Stimulated activated CD8-positive, alpha-beta memory T cell treated with anti-CD3 and anti-CD28 coated beads, Interleukin-4, amount 100 ng/mL, for 48 hours (primary cell): ENCODE measurements at regions not wholly inside any gene's neighbourhood (a gene's known extent, or its start where the extent isn't known, plus 50 kb on each side); places are given as distances from the start of the nearest gene placed in this dataset.
"Not testable (repeated sequence)": the region's sequence is repeated elsewhere in the genome, so short reads cannot be mapped to it uniquely, and the experiment has no call there.

Experiments
- DNase-seq: peaks from one replicate; pipeline ENCODE4 v3.0.0-alpha.2; 2020

DNA sequence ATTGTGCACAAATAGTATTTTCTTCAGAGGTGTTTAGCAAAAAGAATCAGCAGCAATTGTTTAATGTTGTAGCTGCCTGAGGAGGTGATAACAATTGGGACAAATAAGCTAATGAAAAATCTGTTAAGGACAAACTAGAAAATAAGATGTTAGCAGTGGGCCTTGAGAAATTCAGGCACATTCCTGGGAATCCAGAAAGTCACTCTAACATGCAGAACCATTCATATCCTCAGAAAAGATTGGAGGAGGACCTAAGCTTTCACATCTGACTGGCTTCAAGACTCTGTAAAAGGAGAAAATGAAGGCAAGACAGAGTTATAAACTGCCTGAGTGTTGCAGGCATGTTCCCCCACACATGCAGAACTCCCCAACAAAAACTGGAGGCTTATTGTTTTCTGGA, 353.5 kb upstream of the RGPD4 start:
- no peak for DNase-seq

DNA sequence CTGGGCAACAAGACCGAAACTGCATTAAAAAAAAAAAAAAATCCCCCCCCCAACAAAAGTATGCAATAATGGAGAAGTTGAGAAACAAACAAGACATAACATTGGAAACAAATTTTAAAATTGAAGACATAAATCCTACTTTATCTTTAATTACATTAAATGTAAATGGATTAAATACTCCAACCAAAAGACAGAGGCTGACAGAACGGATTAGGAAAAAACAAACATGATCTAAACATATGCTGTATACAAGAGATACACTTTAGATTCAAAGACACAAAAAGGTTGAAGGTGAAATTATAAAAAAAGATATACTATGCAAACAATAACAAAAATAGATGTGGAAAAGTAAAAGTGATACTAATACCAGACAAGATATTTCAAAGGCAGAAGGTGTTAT, 350.8 kb upstream of the RGPD4 start:
- DNase-seq: no peak

DNA sequence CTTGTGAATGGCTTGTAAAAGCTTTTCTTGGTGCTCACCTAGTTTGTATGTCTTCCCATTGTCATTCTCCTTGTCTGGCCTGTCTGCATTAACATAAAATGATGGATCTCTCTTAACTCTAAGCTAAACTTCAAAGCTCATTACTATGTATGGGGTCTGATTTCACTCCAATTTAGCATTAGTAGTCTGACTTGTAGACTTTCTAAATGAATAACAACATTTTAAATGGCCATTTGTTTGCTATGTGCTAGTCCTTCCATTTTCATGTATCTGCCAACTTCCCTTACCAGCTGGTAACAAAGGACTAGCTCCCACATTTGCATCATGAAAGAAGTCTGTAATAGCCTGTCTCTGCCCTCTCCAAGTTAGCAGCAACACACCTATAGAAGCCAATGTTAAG, 324.2 kb upstream of the RGPD4 start:
- DNase-seq: no peak

GRCh38 chr2:107511970-107512789, 314.5 kb upstream of the RGPD4 start:
- DNase-seq: no peak

GRCh38 chr2:107525406-107525805, 301.3 kb upstream of the RGPD4 start:
- no peak for DNase-seq

- DNase-seq: no peak
Measured at GRCh38 chr2:107529146-107529545, 297.5 kb upstream of the RGPD4 start.

GRCh38 chr2:107530046-107530445, 296.6 kb upstream of the RGPD4 start:
- DNase-seq: no peak

DNA sequence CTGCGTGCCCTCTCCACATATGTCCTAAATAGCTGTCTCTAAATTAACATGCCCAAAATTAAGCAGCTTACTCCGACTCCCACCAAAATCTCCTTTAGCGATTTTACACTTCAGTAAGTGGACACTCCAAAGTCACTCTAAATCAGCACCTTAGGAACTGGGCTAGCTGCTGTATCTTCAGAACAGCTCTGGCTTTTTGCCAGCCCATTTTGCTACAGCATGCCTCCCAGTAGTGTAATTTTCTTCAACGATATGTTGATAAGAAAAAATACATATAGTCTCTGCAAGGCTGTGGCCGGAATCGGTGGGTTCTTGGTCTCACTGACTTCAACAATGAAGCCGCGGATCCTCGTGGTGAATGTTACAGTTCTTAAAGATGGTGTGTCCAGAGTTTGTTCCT, 291.8 kb upstream of the RGPD4 start:
- DNase-seq: no peak

GRCh38 chr2:107535905-107536689, 290.6 kb upstream of the RGPD4 start:
- not testable (repeated sequence) for DNase-seq

GRCh38 chr2:107542314-107542740, 284.4 kb upstream of the RGPD4 start:
- no peak for DNase-seq

DNA sequence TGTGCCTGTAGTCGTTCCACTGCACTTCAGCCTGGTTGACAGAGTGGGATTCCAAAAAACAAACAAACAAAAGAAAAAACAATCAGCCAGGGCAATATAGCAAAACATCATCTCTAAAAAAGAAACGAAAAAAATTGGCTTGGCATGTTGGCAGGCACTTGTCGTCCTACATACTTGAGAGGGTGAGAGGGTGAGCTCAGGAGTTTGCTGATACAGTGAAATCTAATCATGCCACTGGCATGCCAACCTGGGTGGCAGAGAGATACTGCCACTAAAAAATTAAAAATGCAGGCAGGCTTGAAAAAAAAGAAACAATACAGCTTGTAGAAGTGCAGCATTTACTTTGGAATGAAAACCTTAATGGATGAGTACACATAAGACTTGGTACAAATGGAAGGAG, 282.9 kb upstream of the RGPD4 start:
- no peak for DNase-seq

GRCh38 chr2:107545066-107545465, 281.6 kb upstream of the RGPD4 start:
- no peak for DNase-seq

DNA sequence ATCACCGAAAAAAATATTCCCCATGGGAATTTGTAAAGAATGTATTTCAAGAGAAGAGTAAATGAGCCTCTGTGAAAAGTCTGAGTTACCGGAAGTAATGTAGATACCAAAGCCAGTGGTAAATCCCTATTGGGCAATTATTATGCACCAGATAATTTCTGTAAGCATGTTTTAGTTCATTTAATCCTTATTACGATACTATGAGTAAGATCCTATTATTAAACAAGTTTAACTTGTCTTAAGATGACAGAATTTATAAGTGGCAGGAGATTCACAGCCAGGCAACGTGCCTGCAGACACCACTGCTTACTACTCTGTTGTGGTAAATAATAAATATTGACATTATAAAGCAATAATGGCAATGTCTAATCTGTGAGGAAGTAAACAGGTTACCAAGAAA, 280.8 kb upstream of the RGPD4 start:
- no peak for DNase-seq

DNA sequence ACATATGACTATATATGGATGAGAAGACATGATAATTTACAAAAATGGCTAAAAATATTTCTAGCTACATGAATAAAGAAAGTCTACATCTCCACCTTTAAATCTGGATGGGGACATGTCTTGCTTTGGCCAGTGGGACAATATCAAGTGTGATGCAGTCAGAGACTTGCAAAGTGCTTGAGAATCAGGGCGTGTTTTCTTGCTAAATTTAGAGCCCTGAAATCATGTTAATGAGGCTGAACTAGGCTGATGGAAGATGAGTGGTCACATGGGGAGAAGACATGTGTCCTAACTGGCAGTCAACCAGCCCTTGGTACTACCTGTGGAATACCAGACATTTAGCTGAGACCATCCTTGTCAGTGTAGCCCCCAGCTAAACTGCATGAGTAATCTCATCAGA, 278.5 kb upstream of the RGPD4 start:
- DNase-seq: no peak

- no peak for DNase-seq
Measured at GRCh38 chr2:107553046-107553445, 273.6 kb upstream of the RGPD4 start.

DNA sequence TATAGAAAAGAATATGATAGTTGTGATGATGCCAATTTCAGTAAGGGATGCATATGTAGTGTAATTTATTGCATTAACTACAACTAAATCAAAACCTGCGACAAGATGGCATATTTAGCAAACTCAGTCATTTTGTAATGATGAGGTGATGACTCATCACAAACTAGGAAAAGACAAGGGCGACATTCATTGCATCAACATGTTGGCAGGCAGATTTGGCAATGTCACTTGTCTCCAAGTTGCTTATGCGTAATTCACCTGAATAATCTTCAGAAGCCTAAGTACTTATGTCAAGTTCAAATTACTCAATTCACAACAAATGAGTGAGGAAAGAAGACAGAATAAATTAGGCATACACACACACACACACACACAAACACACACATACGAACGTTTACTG, 273.2 kb upstream of the RGPD4 start:
- DNase-seq: no peak

DNA sequence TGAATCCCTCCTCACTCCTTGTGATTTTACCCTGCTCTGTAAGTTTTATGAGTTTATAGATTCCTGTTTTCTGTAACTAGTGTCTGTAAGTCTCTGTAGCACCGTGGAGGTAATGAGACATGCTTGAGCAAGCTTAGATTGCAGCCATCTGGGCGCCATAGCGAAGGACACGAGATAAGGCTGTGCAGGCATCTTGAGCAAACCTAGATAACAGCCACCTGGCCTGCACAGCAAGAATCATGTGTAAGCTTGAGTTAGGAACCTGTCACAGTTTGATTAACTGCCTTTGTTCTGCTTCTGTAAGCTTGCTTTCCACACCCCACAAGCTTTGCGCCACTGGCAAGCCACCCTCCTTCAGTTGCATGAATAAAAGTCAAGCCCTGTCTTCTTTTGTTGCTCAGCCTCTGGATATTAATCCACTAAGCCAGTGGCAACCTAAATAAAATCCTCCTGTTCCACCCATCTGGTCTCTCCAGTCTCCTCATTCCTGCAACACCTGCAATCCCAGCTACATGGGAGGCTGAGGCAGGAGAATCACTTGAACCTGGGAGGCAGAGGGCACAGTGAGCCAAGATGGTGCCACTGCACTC, 270.6 kb upstream of the RGPD4 start:
- no peak for DNase-seq

DNA sequence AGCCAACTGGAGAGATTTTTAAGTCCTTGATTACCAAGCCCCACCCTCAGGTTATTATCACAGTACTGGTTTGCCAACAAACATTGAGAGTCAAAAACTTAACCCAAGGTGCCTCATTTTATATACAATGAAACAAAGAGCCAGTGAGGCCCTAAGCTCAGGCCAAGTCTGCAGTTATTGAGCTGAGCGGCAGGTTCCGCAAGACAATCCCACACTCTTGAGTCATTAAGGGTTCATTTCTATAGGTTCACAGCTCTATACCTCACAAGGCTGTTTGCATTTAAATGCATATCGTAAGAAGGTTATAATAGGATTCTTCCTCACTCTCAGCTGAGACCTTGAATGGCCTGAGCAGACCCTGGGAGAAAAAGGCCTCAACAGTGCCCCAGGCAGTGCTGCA, 268.4 kb upstream of the RGPD4 start:
- DNase-seq: no peak

DNA sequence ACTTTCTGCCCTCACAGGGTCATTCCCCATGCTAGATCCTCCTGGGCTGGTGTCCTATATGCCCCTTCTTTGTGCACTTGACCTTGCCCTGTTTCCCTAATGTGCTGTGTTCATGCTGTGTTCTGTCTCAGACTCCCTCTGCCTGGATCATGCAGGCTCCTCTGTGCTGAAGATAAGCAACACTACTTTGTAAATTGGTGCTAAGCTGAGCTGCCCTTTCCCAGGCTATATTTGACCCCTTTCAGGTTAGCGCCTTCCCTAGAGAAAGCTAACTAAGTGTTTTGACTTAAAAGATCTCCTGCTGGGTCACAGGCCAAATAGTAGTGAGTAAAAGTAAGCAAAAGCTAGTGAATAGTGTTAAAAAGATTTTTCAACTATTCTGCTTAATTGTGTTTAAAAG, 257.2 kb upstream of the RGPD4 start:
- DNase-seq: no peak

- DNase-seq: no peak
Measured at GRCh38 chr2:107570876-107571275, 255.8 kb upstream of the RGPD4 start.

- DNase-seq: peak; percentile 24
Measured at GRCh38 chr2:107572890-107573289, 253.8 kb upstream of the RGPD4 start.

DNA sequence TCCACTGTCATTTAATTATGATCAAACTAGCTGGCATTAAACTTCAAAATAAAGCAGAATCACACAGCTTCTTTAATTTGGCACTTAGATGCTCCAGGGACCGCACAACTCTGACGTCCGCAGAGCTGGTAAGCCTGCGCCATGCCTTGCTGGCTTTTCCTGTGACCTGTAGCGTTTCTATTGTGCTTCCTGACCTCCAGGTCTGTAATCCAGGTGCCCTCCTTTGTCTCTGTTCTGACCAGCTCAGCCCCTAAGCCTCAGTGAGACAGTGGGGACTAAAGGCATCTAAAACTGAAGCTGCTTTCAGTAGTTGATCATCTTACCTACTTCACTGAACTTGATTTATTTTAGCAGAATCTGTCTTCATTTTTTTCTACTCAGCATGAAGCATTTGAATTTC, 249.7 kb upstream of the RGPD4 start:
- DNase-seq: no peak

GRCh38 chr2:107582487-107582886, 244.2 kb upstream of the RGPD4 start:
- DNase-seq: no peak

DNA sequence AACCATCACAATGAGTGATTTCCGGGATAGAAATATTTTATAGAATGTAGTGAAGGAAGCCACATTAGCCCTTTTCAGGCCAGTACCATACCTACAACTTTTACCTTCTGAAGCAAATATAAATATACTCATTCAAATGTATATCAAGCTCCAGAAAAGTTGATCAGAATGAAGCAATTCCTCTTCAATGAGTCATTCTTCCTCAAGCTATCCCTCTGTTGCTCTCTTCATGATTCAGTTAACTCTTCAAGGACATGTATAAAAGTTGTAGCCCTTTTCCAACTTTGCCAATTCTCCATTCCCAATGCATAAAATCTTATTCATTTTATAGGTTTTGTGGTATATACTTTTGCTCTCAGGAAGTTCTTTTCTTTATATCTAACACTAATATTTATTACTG, 242.1 kb upstream of the RGPD4 start:
- no peak for DNase-seq
